ENCODE measurements at regions not wholly inside any gene's neighbourhood (a gene's known extent, or its start where the extent isn't known, plus 50 kb on each side); places are given as distances from the start of the nearest gene placed in this dataset.
"Not testable (repeated sequence)": the region's sequence is repeated elsewhere in the genome, so short reads cannot be mapped to it uniquely, and the experiment has no call there.

- H3K4me3 ChIP-seq (replicated peaks; ENCODE audit: low read depth, low read length): no peak overlapping the region
- DNase-seq (ENCODE audit: low read depth): no peak
- no peak for TF ChIP-seq CTCF (IDR thresholded peaks at IDR 0.05; ENCODE audit: low read length, missing control alignments)
Observed at GRCh38 chr16:65244787-65245186, 122.9 kb upstream of the CDH11 start.

GRCh38 chr16:65235339-65236177 is 113.7 kb upstream of the CDH11 start:
- no peak for DNase-seq (ENCODE audit: low read depth)
- H3K4me3 ChIP-seq (replicated peaks; ENCODE audit: low read depth, low read length): no peak overlapping the region
- no peak for TF ChIP-seq CTCF (IDR thresholded peaks at IDR 0.05; ENCODE audit: low read length, missing control alignments)

- DNase-seq (ENCODE audit: low read depth); H3K4me3 ChIP-seq (replicated peaks; ENCODE audit: low read depth, low read length): not testable (repeated sequence)
Observed at GRCh38 chr16:65234721-65235320, 113.0 kb upstream of the CDH11 start.

GRCh38 chr16:65229191-65229662 is 107.4 kb upstream of the CDH11 start:
- no peak for TF ChIP-seq CTCF (IDR thresholded peaks at IDR 0.05; ENCODE audit: low read length, missing control alignments)
- DNase-seq (ENCODE audit: low read depth): peak; percentile 14
- no peak overlapping the region for H3K4me3 ChIP-seq (replicated peaks; ENCODE audit: low read depth, low read length)

GRCh38 chr16:65227150-65227835 is 105.4 kb upstream of the CDH11 start:
- TF ChIP-seq CTCF (IDR thresholded peaks at IDR 0.05; ENCODE audit: low read length, missing control alignments): no peak
- no peak overlapping the region for H3K4me3 ChIP-seq (replicated peaks; ENCODE audit: low read depth, low read length)
- DNase-seq (ENCODE audit: low read depth): no peak

GRCh38 chr16:65226077-65226476 is 104.2 kb upstream of the CDH11 start:
- H3K4me3 ChIP-seq (replicated peaks; ENCODE audit: low read depth, low read length): no peak overlapping the region
- TF ChIP-seq CTCF (IDR thresholded peaks at IDR 0.05; ENCODE audit: low read length, missing control alignments): no peak
- no peak for DNase-seq (ENCODE audit: low read depth)

- TF ChIP-seq CTCF (IDR thresholded peaks at IDR 0.05; ENCODE audit: low read length, missing control alignments): no peak
- no peak for DNase-seq (ENCODE audit: low read depth)
Observed at GRCh38 chr16:65225488-65225887, 103.6 kb upstream of the CDH11 start.

More at GRCh38 chr16:65225488-65225887, 103.6 kb upstream of the CDH11 start:
- H3K4me3 ChIP-seq (replicated peaks; ENCODE audit: low read depth, low read length): no peak overlapping the region
